ENCODE measurements at regions not wholly inside any gene's neighbourhood (a gene's known extent, or its start where the extent isn't known, plus 50 kb on each side); places are given as distances from the start of the nearest gene placed in this dataset.

- H3K27me3 ChIP-seq (ENCODE audit: insufficient read depth, poor library complexity, severe bottlenecking): no peaks in the 10 kb centered on the region
- no peak overlapping the region for H3K27ac ChIP-seq (replicated peaks)
- no peak overlapping the region for H3K4me3 ChIP-seq (replicated peaks; ENCODE audit: insufficient read depth, low read length)
- no peak for DNase-seq (ENCODE audit: low read depth in 1 of 2, low spot score in 1 of 2)
- no peak for TF ChIP-seq CTCF (IDR thresholded peaks at IDR 0.05; ENCODE audit: insufficient read depth, low read length)
- no peak for TF ChIP-seq POLR2AphosphoS5 (IDR thresholded peaks at IDR 0.05; ENCODE audit: low read depth)
- no peak for TF ChIP-seq REST (IDR thresholded peaks at IDR 0.05; ENCODE audit: insufficient replicate concordance, low read depth)
Measured at GRCh38 chr9:7287986-7288385, 511.6 kb downstream of the DMAC1 start.

GRCh38 chr9:7287065-7287464 lies 512.5 kb downstream of the DMAC1 start:
- no peak for DNase-seq (ENCODE audit: low read depth in 1 of 2, low spot score in 1 of 2)
- Histone ChIP-seq H3K27me3 (ENCODE audit: insufficient read depth, poor library complexity, severe bottlenecking) (no peaks in the 10 kb centered on the region), H3K4me3 (replicated peaks; ENCODE audit: insufficient read depth, low read length) (no peak overlapping the region), H3K27ac (replicated peaks) (no peak overlapping the region)
- no peak for TF ChIP-seq POLR2AphosphoS5 (IDR thresholded peaks at IDR 0.05; ENCODE audit: low read depth)
- TF ChIP-seq GABPA (IDR thresholded peaks at IDR 0.05; ENCODE audit: low read depth): no peak
- TF ChIP-seq CTCF (IDR thresholded peaks at IDR 0.05; ENCODE audit: insufficient read depth, low read length): no peak
- TF ChIP-seq SPI1 (IDR thresholded peaks at IDR 0.05; ENCODE audit: borderline replicate concordance, low read depth): no peak
- no peak for TF ChIP-seq REST (IDR thresholded peaks at IDR 0.05; ENCODE audit: insufficient replicate concordance, low read depth)

- TF ChIP-seq POLR2AphosphoS5 (IDR thresholded peaks at IDR 0.05; ENCODE audit: low read depth) (no peak), CTCF (IDR thresholded peaks at IDR 0.05; ENCODE audit: insufficient read depth, low read length) (no peak), SPI1 (IDR thresholded peaks at IDR 0.05; ENCODE audit: borderline replicate concordance, low read depth) (no peak), REST (IDR thresholded peaks at IDR 0.05; ENCODE audit: insufficient replicate concordance, low read depth) (no peak), GABPA (IDR thresholded peaks at IDR 0.05; ENCODE audit: low read depth) (no peak)
- no peaks in the 10 kb centered on the region for H3K27me3 ChIP-seq (ENCODE audit: insufficient read depth, poor library complexity, severe bottlenecking)
- no peak overlapping the region for H3K27ac ChIP-seq (replicated peaks)
- no peak for DNase-seq (ENCODE audit: low read depth in 1 of 2, low spot score in 1 of 2)
- H3K4me3 ChIP-seq (replicated peaks; ENCODE audit: insufficient read depth, low read length): no peak overlapping the region
Measured at GRCh38 chr9:7286101-7286500, 513.5 kb downstream of the DMAC1 start.

Data from HL-60 (cell line).